ENCODE measurements at regions not wholly inside any gene's neighbourhood (a gene's known extent, or its start where the extent isn't known, plus 50 kb on each side); places are given as distances from the start of the nearest gene placed in this dataset.

DNA sequence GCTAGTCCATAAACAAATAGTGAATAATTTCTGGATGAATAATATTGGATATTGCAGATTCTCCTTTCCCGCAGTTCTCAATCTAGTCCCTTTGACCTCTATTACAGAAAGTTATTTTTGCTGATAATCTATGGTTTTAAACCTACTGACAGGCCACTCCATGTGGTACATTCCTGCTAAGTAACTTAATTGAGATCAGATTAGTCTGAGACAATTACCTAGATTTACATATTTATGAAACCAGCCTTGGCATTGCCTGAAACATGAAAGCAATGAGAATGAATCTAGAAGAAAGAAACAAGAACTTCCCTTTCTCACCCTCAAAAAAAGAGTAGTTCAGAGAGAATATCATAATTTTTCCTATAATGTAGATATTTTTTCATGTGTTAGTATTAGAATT, 964.2 kb downstream of the JRKL start:
- ATAC-seq (no peak), DNase-seq (ENCODE audit: low spot score) (no peak)
- no peaks in the 10 kb centered on the region; the same call in 2 of the 3 replicates for H3K9me3 Mint-ChIP-seq
- H3K4me3 Mint-ChIP-seq: no peak overlapping the region
- Histone ChIP-seq H2AFZ (no peak overlapping the region), H3K27ac (ENCODE audit: low read depth) (no peak overlapping the region), H3K36me3 (ENCODE audit: insufficient read depth) (no peaks in the 10 kb centered on the region), H3K4me3 (no peak overlapping the region), H3K79me2 (replicated peaks; ENCODE audit: insufficient read depth) (no peaks in the 10 kb centered on the region), H3F3A (replicated peaks; ENCODE audit: low read depth) (no peaks in the 10 kb centered on the region), H3K27me3 (ENCODE audit: insufficient read depth) (no peaks in the 10 kb centered on the region), H3K4me1 (ENCODE audit: insufficient read depth) (peaks cover 10% of the 10 kb centered on the region), H3K9me2 (ENCODE audit: insufficient read depth) (no peaks in the 10 kb centered on the region), H3K4me2 (no peak overlapping the region), H4K20me1 (replicated peaks; ENCODE audit: insufficient read depth) (no peaks in the 10 kb centered on the region)
- no peak for TF ChIP-seq ZNF114 (CRISPR knock-in tag; IDR thresholded peaks at IDR 0.05)
- TF ChIP-seq, protein P1, sequence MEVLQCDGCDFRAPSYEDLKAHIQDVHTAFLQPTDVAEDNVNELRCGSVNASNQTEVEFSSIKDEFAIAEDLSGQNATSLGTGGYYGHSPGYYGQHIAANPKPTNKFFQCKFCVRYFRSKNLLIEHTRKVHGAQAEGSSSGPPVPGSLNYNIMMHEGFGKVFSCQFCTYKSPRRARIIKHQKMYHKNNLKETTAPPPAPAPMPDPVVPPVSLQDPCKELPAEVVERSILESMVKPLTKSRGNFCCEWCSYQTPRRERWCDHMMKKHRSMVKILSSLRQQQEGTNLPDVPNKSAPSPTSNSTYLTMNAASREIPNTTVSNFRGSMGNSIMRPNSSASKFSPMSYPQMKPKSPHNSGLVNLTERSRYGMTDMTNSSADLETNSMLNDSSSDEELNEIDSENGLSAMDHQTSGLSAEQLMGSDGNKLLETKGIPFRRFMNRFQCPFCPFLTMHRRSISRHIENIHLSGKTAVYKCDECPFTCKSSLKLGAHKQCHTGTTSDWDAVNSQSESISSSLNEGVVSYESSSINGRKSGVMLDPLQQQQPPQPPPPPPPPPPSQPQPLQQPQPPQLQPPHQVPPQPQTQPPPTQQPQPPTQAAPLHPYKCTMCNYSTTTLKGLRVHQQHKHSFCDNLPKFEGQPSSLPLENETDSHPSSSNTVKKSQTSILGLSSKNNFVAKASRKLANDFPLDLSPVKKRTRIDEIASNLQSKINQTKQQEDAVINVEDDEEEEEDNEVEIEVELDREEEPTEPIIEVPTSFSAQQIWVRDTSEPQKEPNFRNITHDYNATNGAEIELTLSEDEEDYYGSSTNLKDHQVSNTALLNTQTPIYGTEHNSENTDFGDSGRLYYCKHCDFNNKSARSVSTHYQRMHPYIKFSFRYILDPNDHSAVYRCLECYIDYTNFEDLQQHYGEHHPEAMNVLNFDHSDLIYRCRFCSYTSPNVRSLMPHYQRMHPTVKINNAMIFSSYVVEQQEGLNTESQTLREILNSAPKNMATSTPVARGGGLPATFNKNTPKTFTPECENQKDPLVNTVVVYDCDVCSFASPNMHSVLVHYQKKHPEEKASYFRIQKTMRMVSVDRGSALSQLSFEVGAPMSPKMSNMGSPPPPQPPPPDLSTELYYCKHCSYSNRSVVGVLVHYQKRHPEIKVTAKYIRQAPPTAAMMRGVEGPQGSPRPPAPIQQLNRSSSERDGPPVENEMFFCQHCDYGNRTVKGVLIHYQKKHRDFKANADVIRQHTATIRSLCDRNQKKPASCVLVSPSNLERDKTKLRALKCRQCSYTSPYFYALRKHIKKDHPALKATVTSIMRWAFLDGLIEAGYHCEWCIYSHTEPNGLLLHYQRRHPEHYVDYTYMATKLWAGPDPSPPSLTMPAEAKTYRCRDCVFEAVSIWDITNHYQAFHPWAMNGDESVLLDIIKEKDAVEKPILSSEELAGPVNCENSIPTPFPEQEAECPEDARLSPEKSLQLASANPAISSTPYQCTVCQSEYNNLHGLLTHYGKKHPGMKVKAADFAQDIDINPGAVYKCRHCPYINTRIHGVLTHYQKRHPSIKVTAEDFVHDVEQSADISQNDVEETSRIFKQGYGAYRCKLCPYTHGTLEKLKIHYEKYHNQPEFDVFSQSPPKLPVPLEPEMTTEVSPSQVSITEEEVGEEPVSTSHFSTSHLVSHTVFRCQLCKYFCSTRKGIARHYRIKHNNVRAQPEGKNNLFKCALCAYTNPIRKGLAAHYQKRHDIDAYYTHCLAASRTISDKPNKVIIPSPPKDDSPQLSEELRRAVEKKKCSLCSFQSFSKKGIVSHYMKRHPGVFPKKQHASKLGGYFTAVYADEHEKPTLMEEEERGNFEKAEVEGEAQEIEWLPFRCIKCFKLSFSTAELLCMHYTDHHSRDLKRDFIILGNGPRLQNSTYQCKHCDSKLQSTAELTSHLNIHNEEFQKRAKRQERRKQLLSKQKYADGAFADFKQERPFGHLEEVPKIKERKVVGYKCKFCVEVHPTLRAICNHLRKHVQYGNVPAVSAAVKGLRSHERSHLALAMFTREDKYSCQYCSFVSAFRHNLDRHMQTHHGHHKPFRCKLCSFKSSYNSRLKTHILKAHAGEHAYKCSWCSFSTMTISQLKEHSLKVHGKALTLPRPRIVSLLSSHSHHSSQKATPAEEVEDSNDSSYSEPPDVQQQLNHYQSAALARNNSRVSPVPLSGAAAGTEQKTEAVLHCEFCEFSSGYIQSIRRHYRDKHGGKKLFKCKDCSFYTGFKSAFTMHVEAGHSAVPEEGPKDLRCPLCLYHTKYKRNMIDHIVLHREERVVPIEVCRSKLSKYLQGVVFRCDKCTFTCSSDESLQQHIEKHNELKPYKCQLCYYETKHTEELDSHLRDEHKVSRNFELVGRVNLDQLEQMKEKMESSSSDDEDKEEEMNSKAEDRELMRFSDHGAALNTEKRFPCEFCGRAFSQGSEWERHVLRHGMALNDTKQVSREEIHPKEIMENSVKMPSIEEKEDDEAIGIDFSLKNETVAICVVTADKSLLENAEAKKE (CRISPR knock-in tag; IDR thresholded peaks at IDR 0.05): no peak
- TF ChIP-seq EZH2phosphoT487 (IDR thresholded peaks at IDR 0.05; ENCODE audit: unreplicated experiment): no peak
- no peak for TF ChIP-seq STAT1 (IDR thresholded peaks at IDR 0.05; ENCODE audit: unreplicated experiment)
- TF ChIP-seq EZH2 (IDR thresholded peaks at IDR 0.05; ENCODE audit: low read depth, unreplicated experiment): no peak
- TF ChIP-seq, protein P2, sequence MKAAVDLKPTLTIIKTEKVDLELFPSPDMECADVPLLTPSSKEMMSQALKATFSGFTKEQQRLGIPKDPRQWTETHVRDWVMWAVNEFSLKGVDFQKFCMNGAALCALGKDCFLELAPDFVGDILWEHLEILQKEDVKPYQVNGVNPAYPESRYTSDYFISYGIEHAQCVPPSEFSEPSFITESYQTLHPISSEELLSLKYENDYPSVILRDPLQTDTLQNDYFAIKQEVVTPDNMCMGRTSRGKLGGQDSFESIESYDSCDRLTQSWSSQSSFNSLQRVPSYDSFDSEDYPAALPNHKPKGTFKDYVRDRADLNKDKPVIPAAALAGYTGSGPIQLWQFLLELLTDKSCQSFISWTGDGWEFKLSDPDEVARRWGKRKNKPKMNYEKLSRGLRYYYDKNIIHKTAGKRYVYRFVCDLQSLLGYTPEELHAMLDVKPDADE (IDR thresholded peaks at IDR 0.05): no peak
- no peak for TF ChIP-seq JUNB (IDR thresholded peaks at IDR 0.05; ENCODE audit: unreplicated experiment)
- no peak for TF ChIP-seq NANOG (IDR thresholded peaks at IDR 0.05; ENCODE audit: borderline replicate concordance)
- no peak for TF ChIP-seq POLR2AphosphoS5 (IDR thresholded peaks at IDR 0.05; ENCODE audit: low read depth)
- TF ChIP-seq, protein P3, sequence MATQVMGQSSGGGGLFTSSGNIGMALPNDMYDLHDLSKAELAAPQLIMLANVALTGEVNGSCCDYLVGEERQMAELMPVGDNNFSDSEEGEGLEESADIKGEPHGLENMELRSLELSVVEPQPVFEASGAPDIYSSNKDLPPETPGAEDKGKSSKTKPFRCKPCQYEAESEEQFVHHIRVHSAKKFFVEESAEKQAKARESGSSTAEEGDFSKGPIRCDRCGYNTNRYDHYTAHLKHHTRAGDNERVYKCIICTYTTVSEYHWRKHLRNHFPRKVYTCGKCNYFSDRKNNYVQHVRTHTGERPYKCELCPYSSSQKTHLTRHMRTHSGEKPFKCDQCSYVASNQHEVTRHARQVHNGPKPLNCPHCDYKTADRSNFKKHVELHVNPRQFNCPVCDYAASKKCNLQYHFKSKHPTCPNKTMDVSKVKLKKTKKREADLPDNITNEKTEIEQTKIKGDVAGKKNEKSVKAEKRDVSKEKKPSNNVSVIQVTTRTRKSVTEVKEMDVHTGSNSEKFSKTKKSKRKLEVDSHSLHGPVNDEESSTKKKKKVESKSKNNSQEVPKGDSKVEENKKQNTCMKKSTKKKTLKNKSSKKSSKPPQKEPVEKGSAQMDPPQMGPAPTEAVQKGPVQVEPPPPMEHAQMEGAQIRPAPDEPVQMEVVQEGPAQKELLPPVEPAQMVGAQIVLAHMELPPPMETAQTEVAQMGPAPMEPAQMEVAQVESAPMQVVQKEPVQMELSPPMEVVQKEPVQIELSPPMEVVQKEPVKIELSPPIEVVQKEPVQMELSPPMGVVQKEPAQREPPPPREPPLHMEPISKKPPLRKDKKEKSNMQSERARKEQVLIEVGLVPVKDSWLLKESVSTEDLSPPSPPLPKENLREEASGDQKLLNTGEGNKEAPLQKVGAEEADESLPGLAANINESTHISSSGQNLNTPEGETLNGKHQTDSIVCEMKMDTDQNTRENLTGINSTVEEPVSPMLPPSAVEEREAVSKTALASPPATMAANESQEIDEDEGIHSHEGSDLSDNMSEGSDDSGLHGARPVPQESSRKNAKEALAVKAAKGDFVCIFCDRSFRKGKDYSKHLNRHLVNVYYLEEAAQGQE (IDR thresholded peaks at IDR 0.05; ENCODE audit: unreplicated experiment): no peak
- no peak for TF ChIP-seq CREB1 (CRISPR knock-in tag; IDR thresholded peaks at IDR 0.05; ENCODE audit: low read depth)
- no peak for TF ChIP-seq ZNF331 (CRISPR knock-in tag; IDR thresholded peaks at IDR 0.05; ENCODE audit: low read depth)
- TF ChIP-seq, protein P4, sequence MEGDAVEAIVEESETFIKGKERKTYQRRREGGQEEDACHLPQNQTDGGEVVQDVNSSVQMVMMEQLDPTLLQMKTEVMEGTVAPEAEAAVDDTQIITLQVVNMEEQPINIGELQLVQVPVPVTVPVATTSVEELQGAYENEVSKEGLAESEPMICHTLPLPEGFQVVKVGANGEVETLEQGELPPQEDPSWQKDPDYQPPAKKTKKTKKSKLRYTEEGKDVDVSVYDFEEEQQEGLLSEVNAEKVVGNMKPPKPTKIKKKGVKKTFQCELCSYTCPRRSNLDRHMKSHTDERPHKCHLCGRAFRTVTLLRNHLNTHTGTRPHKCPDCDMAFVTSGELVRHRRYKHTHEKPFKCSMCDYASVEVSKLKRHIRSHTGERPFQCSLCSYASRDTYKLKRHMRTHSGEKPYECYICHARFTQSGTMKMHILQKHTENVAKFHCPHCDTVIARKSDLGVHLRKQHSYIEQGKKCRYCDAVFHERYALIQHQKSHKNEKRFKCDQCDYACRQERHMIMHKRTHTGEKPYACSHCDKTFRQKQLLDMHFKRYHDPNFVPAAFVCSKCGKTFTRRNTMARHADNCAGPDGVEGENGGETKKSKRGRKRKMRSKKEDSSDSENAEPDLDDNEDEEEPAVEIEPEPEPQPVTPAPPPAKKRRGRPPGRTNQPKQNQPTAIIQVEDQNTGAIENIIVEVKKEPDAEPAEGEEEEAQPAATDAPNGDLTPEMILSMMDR (conservative IDR thresholded peaks at IDR 0.05; ENCODE audit: low read depth in 2 of 2): no peak
- H3K36me3 Mint-ChIP-seq (ENCODE audit: low read depth): no peaks in the 10 kb centered on the region
- H3K27ac Mint-ChIP-seq: no peak overlapping the region; the same call in 1 of the 2 replicates
- H3K4me1 Mint-ChIP-seq: peaks cover 18% of the 10 kb centered on the region; the same call in 2 of the 3 replicates
- H3K27me3 Mint-ChIP-seq (ENCODE audit: insufficient read depth, low read depth, poor library complexity): peaks cover 5% of the 10 kb centered on the region

Measured in GM23338 (cell line).